ENCODE measurements at regions not wholly inside any gene's neighbourhood (a gene's known extent, or its start where the extent isn't known, plus 50 kb on each side); places are given as distances from the start of the nearest gene placed in this dataset.

- no peaks in the 10 kb centered on the region for H3K79me2 ChIP-seq (ENCODE audit: low read length)
- peaks cover 5% of the 10 kb centered on the region; the same call in 1 of the 2 replicates for H3K27me3 ChIP-seq (ENCODE audit: low read length)
- no peaks in the 10 kb centered on the region for H3F3A ChIP-seq (ENCODE audit: low read length, unreplicated experiment)
- DNase-seq (no peak), ATAC-seq (no peak)
- TF ChIP-seq EZH2phosphoT487 (IDR thresholded peaks at IDR 0.05; ENCODE audit: borderline replicate concordance, low read length): no peak
- no peaks in the 10 kb centered on the region for H3K4me1 ChIP-seq (ENCODE audit: insufficient read depth, low read length)
- ChIA-PET CTCF (no interaction called here), POLR2A (ENCODE audit: unreplicated experiment) (no interaction called here)
- H3K9me3 ChIP-seq (ENCODE audit: low read length): no peaks in the 10 kb centered on the region
- H3K9me2 ChIP-seq (replicated peaks; ENCODE audit: low read length): no peaks in the 10 kb centered on the region
- H2AFZ ChIP-seq (ENCODE audit: low read length): no peak overlapping the region
- H3K27ac ChIP-seq (ENCODE audit: low read length): no peak overlapping the region
- H3K9ac ChIP-seq (ENCODE audit: low read length): no peak overlapping the region
- no peak overlapping the region for H3K4me3 ChIP-seq (ENCODE audit: low read length)
- BruUV-seq (replicated peaks): no TSS peak
- no peak overlapping the region for H3K4me2 ChIP-seq (ENCODE audit: low read length)
- intact Hi-C loops (cut with micrococcal nuclease): no loop called here
- no peaks in the 10 kb centered on the region for H4K20me1 ChIP-seq (ENCODE audit: low read length)
- no peaks in the 10 kb centered on the region for H3K36me3 ChIP-seq (ENCODE audit: low read depth, low read length)
Measured at GRCh38 chr13:39119422-39119821, 81.2 kb downstream of the NHLRC3 start.

GRCh38 chr13:39123578-39123977 is 85.3 kb downstream of the NHLRC3 start:
- TF ChIP-seq EZH2phosphoT487 (IDR thresholded peaks at IDR 0.05; ENCODE audit: borderline replicate concordance, low read length) (no peak), EZH2 (IDR thresholded peaks at IDR 0.05; ENCODE audit: low read length, unreplicated experiment) (no peak)
- TF ChIP-seq, protein P1, sequence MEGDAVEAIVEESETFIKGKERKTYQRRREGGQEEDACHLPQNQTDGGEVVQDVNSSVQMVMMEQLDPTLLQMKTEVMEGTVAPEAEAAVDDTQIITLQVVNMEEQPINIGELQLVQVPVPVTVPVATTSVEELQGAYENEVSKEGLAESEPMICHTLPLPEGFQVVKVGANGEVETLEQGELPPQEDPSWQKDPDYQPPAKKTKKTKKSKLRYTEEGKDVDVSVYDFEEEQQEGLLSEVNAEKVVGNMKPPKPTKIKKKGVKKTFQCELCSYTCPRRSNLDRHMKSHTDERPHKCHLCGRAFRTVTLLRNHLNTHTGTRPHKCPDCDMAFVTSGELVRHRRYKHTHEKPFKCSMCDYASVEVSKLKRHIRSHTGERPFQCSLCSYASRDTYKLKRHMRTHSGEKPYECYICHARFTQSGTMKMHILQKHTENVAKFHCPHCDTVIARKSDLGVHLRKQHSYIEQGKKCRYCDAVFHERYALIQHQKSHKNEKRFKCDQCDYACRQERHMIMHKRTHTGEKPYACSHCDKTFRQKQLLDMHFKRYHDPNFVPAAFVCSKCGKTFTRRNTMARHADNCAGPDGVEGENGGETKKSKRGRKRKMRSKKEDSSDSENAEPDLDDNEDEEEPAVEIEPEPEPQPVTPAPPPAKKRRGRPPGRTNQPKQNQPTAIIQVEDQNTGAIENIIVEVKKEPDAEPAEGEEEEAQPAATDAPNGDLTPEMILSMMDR (conservative IDR thresholded peaks at IDR 0.05; ENCODE audit: low read depth, low read length): no peak
- no peak for DNase-seq
- Histone ChIP-seq H3K4me1 (ENCODE audit: insufficient read depth, low read length) (no peaks in the 10 kb centered on the region), H3K27me3 (ENCODE audit: low read length) (peaks cover 43% of the 10 kb centered on the region; the same call in 1 of the 2 replicates), H3K9me2 (replicated peaks; ENCODE audit: low read length) (no peaks in the 10 kb centered on the region), H4K20me1 (ENCODE audit: low read length) (no peaks in the 10 kb centered on the region), H3K9ac (ENCODE audit: low read length) (no peak overlapping the region), H3F3A (ENCODE audit: low read length, unreplicated experiment) (no peaks in the 10 kb centered on the region), H3K9me3 (ENCODE audit: low read length) (no peaks in the 10 kb centered on the region), H2AFZ (ENCODE audit: low read length) (no peak overlapping the region), H3K4me2 (ENCODE audit: low read length) (no peak overlapping the region), H3K4me3 (ENCODE audit: low read length) (no peak overlapping the region), H3K36me3 (ENCODE audit: low read depth, low read length) (no peaks in the 10 kb centered on the region), H3K79me2 (ENCODE audit: low read length) (no peaks in the 10 kb centered on the region), H3K27ac (ENCODE audit: low read length) (no peak overlapping the region)
- intact Hi-C loops (cut with micrococcal nuclease): no loop called here
- ATAC-seq: no peak
- CTCF ChIA-PET: no interaction called here
- POLR2A ChIA-PET (ENCODE audit: unreplicated experiment): no interaction called here
- no TSS peak for BruUV-seq (replicated peaks)

DNA sequence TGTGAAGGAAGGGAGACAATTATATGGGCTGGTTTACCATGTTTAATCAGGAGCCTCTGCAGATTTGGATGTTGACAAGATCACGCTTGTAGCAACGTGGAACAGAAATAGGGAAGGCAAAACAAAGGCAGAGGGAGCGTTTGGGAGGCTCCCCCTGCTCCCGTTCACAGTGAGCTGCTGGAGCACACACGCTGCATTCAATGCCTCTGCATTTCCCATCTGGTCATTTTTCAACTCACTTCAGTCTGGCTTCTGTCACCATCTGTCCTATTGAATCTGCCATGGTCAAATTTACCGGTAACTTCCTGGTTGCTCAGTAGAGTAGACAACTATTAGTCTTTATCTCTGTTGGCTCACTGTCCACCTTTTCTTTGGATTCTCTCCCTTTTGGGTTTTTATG is 91.0 kb downstream of the NHLRC3 start:
- DNase-seq: no peak
- H3K9me2 ChIP-seq (replicated peaks; ENCODE audit: low read length): no peaks in the 10 kb centered on the region
- ChIA-PET POLR2A (ENCODE audit: unreplicated experiment) (no interaction called here), CTCF (interaction anchor here (0.7 kb wide), 1 partner anchor 22 kb away, joined by 3 read pairs; no protein-coding TSS in a partner anchor)
- no peaks in the 10 kb centered on the region for H3F3A ChIP-seq (ENCODE audit: low read length, unreplicated experiment)
- H3K36me3 ChIP-seq (ENCODE audit: low read depth, low read length): no peaks in the 10 kb centered on the region
- intact Hi-C loops (cut with micrococcal nuclease): no loop called here
- H2AFZ ChIP-seq (ENCODE audit: low read length): no peak overlapping the region
- no TSS peak for BruUV-seq (replicated peaks)
- H3K79me2 ChIP-seq (ENCODE audit: low read length): no peaks in the 10 kb centered on the region
- no peak overlapping the region for H3K27ac ChIP-seq (ENCODE audit: low read length)
- TF ChIP-seq EZH2 (IDR thresholded peaks at IDR 0.05; ENCODE audit: low read length, unreplicated experiment) (no peak), EZH2phosphoT487 (IDR thresholded peaks at IDR 0.05; ENCODE audit: borderline replicate concordance, low read length) (no peak)
- TF ChIP-seq, protein P1 (conservative IDR thresholded peaks at IDR 0.05; ENCODE audit: low read depth, low read length): no peak
- no peak overlapping the region for H3K9ac ChIP-seq (ENCODE audit: low read length)
- no peak overlapping the region for H3K4me2 ChIP-seq (ENCODE audit: low read length)
- no peaks in the 10 kb centered on the region for H3K4me1 ChIP-seq (ENCODE audit: insufficient read depth, low read length)
- no peak overlapping the region for H3K4me3 ChIP-seq (ENCODE audit: low read length)
- no peaks in the 10 kb centered on the region for H3K9me3 ChIP-seq (ENCODE audit: low read length)
- H4K20me1 ChIP-seq (ENCODE audit: low read length): no peaks in the 10 kb centered on the region
- peaks cover 60% of the 10 kb centered on the region; the same call in 1 of the 2 replicates for H3K27me3 ChIP-seq (ENCODE audit: low read length)
- ATAC-seq: no peak
